LNCaP clone FGC (cell line): ENCODE measurements at regions not wholly inside any gene's neighbourhood (a gene's known extent, or its start where the extent isn't known, plus 50 kb on each side); places are given as distances from the start of the nearest gene placed in this dataset.

ENCODE experiments used
- DNase-seq: peaks from one replicate; pipeline ENCODE4 v3.0.0-alpha.2; 2011; ENCODE audit warnings: low read depth
- H3K4me3 ChIP-seq: 2 replicates; pipeline ENCODE4 v1.5.1; 2011; ENCODE audit warnings: mild to moderate bottlenecking, low read depth, low read length, control low read depth
- CTCF ChIP-seq: IDR thresholded peaks from 2 replicates; pipeline ENCODE4 v1.5.1; 2012; ENCODE audit warnings: mild to moderate bottlenecking; ENCODE audit not compliant: control insufficient read depth, insufficient read depth; ENCODE audit errors: extremely low read depth

DNA sequence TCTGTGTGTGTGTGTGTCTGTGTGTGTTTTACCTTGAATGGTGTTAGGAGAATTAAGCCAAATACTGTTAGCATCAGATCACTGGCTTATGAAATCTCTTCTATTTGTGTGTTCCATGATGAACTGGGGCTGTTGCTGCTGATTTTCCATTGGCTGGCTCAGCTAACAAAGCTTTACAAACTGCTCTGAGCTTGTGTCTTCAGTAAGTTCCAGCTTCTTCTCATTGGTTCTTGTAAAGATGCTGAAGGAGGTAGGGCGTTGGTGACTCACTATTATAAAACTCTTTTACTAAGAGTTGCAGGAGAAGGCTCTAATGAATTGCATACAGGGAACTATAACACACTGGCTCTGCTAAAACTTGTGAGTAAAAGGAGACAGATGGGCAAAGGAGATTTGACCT lies 136.4 kb upstream of the PRKCQ start:
- no peak overlapping the region for H3K4me3 ChIP-seq
- no peak for DNase-seq
- no peak for TF ChIP-seq CTCF

- TF ChIP-seq CTCF, result no peak
- no peak overlapping the region for H3K4me3 ChIP-seq
- DNase-seq, result no peak
Measured at GRCh38 chr10:6713716-6714115, 133.6 kb upstream of the PRKCQ start.

GRCh38 chr10:6713120-6713519 lies 133.0 kb upstream of the PRKCQ start:
- TF ChIP-seq CTCF, result no peak
- DNase-seq, result no peak
- no peak overlapping the region for H3K4me3 ChIP-seq

DNA sequence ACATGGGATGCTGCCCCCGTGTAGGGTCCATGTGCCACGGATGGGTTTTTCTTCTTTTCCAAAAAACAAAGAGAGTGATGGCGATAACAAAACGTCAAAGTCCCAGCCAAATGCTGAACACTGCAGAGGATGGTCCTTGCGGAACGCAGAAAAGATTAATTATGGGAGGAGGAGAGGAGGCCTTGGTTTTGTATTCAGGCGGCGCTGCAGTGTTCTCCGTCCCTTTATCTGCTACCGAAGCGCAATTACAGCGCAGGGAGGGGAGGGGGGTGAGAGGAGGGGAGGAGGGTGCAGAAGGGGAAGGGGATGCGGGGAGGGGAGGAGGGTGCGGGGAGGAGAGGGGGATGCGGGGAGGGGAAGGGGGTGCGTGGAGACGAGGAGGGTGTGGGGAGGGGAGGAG lies 131.8 kb upstream of the PRKCQ start:
- no peak for DNase-seq
- TF ChIP-seq CTCF, result no peak
- H3K4me3 ChIP-seq, result no peak overlapping the region

GRCh38 chr10:6711408-6711841 lies 131.3 kb upstream of the PRKCQ start:
- no peak overlapping the region for H3K4me3 ChIP-seq
- TF ChIP-seq CTCF, result no peak
- no peak for DNase-seq

GRCh38 chr10:6707352-6707751 lies 127.3 kb upstream of the PRKCQ start:
- no peak overlapping the region for H3K4me3 ChIP-seq
- TF ChIP-seq CTCF, result no peak
- no peak for DNase-seq

DNA sequence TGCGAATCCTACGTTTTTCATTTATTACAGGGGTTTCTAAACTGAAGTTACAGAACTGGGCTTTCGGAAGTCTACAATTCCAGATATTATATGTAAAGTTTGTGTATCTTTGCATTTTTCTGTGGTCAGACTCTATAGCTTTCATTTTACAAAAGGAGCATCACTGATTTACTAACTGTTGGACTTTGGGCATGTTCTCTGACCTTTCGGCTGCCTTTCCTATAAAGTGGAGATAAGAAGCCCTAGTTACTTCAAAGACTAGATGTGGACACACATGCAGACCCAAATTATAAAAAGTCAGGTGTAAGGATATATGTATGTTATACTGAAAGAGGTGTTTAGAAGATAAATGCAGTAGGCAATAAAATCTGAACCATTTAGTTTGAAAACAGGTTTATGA lies 126.6 kb upstream of the PRKCQ start:
- no peak overlapping the region for H3K4me3 ChIP-seq
- DNase-seq, result no peak
- TF ChIP-seq CTCF, result no peak
